ENCODE measurements at regions not wholly inside any gene's neighbourhood (a gene's known extent, or its start where the extent isn't known, plus 50 kb on each side); places are given as distances from the start of the nearest gene placed in this dataset.
"Not testable (repeated sequence)": the region's sequence is repeated elsewhere in the genome, so short reads cannot be mapped to it uniquely, and the experiment has no call there.

- no peak for DNase-seq
Measured at GRCh38 chr3:98644168-98644567, 50.8 kb upstream of the CPOX start.

- no peak for DNase-seq
Measured at GRCh38 chr3:98645039-98645438, 51.6 kb upstream of the CPOX start.

- DNase-seq, result no peak
Measured at GRCh38 chr3:98646680-98647079, 53.3 kb upstream of the CPOX start.

DNA sequence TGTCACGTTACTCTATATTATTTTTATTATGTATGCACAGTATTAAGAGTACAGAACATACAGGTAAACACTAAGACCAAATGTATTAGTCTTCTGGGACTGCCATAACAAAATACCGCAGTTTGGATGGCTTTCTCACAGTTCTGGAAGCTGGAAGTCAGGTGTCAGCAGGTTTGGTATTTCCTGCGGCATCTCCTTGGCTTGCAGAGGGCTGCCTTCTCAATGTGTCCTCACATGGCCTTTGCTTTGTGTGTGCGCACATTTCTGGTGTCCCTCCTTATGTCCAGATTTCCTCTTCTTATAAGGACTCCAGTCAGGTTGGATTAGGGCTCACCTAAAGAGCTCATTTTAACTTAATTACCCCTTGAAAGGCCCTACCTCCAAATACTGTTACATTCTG, 53.8 kb upstream of the CPOX start:
- no peak for DNase-seq

DNA sequence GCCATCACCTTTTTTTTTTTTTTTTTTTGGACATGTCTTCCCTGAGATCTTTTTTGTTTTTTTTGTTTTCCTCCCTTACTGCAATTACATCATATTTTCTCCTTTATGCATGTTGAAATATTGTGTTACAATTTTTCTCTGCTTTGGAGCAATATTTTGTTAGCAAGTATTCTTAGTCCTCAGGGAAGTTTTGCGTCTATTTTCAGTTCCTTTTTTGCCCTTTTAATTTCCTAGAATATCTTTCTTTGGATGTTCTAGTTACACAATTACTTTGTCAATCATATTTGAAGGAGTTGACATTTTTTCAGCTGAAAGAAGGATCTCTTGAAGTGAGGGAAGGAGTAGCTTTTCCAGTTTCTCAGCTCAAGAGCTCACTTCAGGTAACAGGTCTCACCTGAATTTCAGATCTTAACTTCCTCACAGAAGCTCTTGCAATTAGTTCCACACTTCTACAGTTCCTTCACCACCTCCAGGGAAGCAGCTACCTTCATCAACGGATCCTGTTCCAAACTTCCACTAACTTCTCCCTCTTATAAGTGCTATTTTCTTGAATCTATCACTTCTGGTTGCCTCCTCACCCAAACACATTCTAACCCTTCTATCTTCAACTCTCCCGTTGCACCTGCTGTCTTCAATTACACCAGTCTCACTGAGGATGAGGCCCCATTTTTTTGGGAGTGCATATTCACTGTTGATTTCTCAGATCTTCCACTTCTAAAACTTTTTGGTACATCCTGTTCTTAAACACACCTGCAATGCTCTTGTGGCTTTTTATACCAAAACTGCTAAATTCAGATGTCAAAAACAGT, 57.8 kb upstream of the CPOX start:
- no peak for DNase-seq

DNA sequence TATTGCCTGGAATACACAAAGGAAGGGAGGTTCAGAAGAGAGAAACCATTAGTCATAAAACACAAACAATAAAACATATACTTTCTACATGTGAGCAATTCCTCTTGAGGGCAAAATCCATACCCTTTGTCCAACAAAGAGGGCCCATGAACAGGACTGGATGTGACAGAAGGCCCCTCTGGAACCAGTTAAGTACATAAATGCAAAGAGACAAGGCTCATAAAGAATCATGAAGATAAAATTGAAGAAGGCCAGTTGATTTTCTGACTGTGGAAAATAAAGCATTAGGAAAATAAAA, 58.3 kb upstream of the CPOX start:
- DNase-seq, result no peak

DNA sequence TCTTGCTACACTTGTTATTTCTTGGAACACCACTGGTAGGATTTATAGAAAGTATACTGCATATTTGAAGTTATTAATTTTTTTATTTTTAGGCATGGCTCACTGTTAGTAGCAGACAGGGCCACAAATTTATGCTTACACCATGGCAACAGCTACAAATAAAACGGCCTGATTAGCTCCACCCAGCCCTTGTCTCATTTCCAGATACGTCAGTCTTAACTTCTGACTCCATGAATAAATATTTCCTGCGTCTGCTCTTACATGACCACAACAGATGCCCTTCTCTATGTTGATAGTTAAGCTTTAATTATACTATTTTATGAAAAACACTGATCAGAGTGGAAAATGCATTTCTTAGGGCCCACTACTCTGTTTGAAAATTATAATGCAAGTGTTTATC, 62.3 kb upstream of the CPOX start:
- DNase-seq, result no peak

GRCh38 chr3:98657457-98657856, 64.0 kb upstream of the CPOX start:
- peak; percentile 4 for DNase-seq

GRCh38 chr3:98662699-98663098, 69.3 kb upstream of the CPOX start:
- no peak for DNase-seq

DNA sequence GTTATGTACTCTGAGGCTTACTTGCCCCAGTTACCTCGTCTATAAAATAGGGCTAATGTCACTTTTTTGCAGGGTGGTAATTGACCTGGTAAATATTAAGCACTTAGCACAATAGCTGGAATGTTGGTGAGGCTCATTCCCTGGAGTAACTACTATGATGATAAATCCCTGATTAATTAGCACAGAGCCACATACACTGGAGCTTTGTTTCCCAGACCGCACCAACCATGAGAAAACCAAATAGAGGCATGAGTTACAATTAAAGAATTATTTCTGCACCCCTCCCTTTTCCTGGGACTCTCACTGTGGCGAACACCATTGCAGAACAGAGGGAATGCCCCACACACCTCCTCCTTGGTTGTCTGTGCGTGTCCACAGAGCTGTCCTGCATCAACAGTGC, 76.6 kb upstream of the CPOX start:
- no peak for DNase-seq

- DNase-seq, result no peak
Measured at GRCh38 chr3:98679986-98680385, 83.2 kb upstream of the ST3GAL6 start.

DNA sequence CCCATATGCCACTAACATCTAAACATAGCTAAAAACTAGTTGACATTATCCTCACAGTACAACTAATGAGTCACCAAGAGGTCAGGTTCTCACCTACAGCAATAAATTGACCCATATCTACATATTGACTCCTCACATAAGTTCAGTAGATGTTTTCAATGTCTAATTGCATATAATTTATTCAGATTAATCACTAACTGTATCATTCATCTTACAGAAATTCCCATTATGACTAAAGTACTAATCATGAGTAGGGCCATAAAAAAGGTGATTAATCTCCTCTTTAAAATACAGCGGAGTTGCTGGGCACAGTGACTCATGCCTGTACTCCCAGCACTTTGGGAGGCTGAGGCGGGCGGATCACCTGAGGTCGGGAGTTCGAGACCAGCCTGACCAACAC, 82.4 kb upstream of the ST3GAL6 start:
- DNase-seq, result no peak

GRCh38 chr3:98681486-98681885, 81.7 kb upstream of the ST3GAL6 start:
- no peak for DNase-seq

- DNase-seq, result not testable (repeated sequence)
Measured at GRCh38 chr3:98682391-98682790, 80.7 kb upstream of the ST3GAL6 start.

DNA sequence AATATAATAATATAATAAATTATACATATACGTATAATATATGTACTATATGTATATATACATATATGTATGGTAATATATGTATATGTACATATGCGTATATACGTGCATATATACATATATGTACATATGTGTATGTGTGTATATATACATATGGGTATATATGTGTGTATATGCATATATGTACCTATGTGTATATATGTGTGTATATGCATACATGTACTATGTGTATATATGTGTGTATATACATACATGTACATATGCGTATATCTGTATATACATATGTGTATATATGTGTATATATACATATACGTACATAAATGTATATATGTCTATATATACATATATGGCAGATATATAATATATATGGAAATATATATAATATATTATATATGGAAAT, 74.8 kb upstream of the ST3GAL6 start:
- no peak for DNase-seq

DNA sequence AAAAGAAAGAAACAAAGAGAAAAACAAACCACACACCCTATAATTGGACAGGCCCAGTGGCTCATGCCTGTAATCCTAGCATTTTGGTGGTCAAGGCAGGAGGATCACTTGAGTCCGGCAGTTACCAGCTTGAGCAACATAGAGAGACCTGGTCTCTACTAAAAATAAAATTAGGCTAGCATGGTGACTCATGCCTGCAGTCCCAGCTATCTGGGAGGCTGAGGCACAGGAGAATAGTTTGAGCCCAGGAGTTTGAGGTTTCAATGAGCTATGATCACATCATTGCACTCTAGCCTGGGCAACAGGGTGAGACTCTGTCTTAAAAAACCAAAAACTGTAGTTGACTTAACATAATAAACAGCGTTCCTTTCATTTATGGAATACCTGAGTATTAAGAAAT, 72.3 kb upstream of the ST3GAL6 start:
- DNase-seq, result no peak

GRCh38 chr3:98691897-98692296, 71.2 kb upstream of the ST3GAL6 start:
- no peak for DNase-seq

DNA sequence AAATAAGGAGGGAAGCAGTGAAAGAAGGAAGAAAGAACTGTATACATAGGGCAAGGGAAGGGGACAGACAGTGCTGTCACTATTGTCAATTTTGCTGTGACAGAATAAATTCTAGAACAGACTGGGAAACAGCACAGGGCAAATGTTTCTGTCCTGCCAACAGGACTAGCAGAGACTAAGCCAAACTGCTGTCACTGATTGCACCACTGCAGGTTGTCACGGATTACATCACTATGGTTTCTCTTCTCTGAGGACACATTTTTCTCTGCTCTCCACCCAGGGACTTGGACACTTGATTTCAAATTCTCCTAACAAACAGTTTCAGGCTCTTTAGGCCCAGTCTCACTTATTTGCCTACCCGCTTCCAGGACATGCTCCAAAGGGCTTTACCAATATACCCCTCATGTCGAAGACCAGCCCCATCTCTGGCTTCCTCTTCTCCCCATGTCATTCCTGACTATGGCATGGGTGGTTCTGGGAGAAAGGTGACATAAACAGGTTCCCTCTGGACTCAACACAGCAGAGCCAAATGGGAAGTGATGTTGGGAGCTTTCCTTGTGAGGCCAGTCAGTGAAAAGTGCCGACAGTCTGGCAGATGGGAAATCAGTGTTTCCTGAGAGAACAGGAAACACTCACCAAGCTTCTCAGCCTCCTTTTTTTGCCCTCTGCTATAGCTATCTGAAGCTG, 70.2 kb upstream of the ST3GAL6 start:
- no peak for DNase-seq

DNA sequence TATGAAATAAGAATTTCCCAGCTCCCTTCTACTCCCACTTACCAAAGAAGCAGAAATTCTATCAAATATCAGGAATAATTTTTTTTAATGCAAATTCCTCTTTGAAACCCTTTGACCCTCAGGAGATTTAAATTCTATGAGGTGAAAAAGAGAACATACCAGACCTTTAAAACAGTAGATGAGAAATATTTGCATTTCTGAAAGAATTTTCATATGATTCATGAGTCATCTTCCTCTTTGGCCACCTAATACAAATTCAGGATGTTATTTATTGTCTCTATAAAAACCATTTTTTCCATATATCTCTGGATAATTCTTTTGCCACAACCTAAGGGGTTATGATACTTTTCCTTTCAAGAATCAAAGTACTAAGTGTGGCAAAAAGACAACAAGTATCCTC, 67.3 kb upstream of the ST3GAL6 start:
- no peak for DNase-seq

DNA sequence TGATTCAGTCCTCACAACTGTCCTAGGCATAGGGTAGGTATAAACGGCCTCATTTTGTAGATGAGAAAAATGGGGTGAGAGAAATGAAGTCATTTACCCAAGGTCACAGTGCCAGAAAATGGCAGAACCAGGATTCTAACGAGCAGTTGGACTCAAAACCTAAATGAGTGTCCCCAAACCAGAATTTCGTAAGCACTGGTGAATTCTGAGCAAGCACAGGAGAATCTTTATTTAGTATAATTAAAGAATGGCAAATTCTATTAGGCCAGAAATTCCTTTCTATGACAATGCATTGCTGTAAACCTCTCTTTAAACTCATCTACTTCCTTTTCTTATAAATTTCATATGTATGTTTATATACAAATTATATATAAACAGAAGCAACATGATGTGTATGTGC, 66.8 kb upstream of the ST3GAL6 start:
- not testable (repeated sequence) for DNase-seq

DNA sequence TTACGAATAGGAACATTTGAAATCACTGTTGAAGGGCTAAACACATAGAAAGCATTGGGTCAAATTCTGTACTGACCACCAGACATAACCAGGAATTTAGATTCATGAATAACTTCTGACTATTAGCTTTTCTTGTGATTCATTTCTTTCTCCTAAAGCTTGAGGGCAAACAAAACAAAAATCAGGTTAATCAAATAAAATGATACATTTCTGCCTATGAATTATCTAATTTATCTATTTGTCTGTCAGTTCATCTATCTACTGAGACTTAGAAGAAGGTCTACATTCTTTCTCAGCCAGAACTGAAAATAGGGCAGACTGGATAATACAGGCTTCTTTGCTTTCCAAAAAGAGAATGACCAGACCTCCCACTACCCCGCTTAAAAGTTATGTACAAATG, 65.9 kb upstream of the ST3GAL6 start:
- DNase-seq, result no peak

- no peak for DNase-seq
Measured at GRCh38 chr3:98699132-98699531, 64.0 kb upstream of the ST3GAL6 start.

GRCh38 chr3:98701071-98701675, 62.0 kb upstream of the ST3GAL6 start:
- no peak for DNase-seq

- DNase-seq, result no peak
Measured at GRCh38 chr3:98702166-98702565, 61.0 kb upstream of the ST3GAL6 start.

DNA sequence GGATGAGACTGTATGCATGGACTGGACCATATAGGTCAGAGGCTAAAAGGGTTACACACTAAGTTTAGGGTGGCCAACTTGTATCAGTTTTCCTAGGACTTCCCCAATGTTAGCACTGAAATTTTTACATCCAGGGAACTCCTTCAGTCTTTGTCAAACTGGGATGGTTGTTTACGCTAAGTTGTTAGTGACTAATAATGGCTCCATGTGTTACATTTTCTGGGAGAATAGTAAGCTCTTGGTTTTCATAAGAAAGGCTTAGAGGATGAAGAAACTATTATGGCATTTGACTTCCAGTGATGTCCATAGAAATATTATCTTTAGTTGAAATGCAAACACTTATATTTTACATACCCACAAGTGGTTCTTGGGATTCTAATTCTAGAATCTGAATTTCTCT, 57.9 kb upstream of the ST3GAL6 start:
- DNase-seq, result no peak
